ENCODE measurements at regions not wholly inside any gene's neighbourhood (a gene's known extent, or its start where the extent isn't known, plus 50 kb on each side); places are given as distances from the start of the nearest gene placed in this dataset.
"Not testable (repeated sequence)": the region's sequence is repeated elsewhere in the genome, so short reads cannot be mapped to it uniquely, and the experiment has no call there.

- no peak overlapping the region for H3K27ac ChIP-seq (ENCODE audit: low read depth, low read length, poor library complexity, severe bottlenecking)
- BruUV-seq (replicated peaks) = no TSS peak
- intact Hi-C loops (cut with micrococcal nuclease; ENCODE audit: unreplicated experiment) = no loop called here
- H3K9me3 ChIP-seq (ENCODE audit: low read depth, low read length, poor library complexity, severe bottlenecking) = peaks cover 5% of the 10 kb centered on the region
- no peaks in the 10 kb centered on the region for H3K4me1 ChIP-seq (ENCODE audit: insufficient read depth, low read length, poor library complexity, severe bottlenecking)
- H3K36me3 ChIP-seq (ENCODE audit: insufficient read depth, low read length, poor library complexity, severe bottlenecking) = no peaks in the 10 kb centered on the region
- TF ChIP-seq EZH2 (IDR thresholded peaks at IDR 0.05; ENCODE audit: borderline replicate concordance, low read depth, low read length, poor library complexity, severe bottlenecking) (no peak), CTCF (conservative IDR thresholded peaks at IDR 0.05; ENCODE audit: low read depth, low read length) (no peak)
- no peak for DNase-seq (ENCODE audit: low spot score)
- ChIA-PET POLR2A (ENCODE audit: low non-redundant PET) (no interaction called here), CTCF (no interaction called here)
- H3K27me3 ChIP-seq (replicated peaks; ENCODE audit: insufficient read depth, low read depth, low read length, poor library complexity) = no peaks in the 10 kb centered on the region
- H3K4me3 ChIP-seq (ENCODE audit: low read depth, low read length, poor library complexity, severe bottlenecking) = no peak overlapping the region
Observed at GRCh38 chr3:170670504-170670903, 84.6 kb upstream of the SLC7A14 start.

GRCh38 chr3:170662986-170663385 lies 77.1 kb upstream of the SLC7A14 start:
- BruUV-seq (replicated peaks); intact Hi-C loops (cut with micrococcal nuclease; ENCODE audit: unreplicated experiment); H3K27ac ChIP-seq (ENCODE audit: low read depth, low read length, poor library complexity, severe bottlenecking); H3K4me1 ChIP-seq (ENCODE audit: insufficient read depth, low read length, poor library complexity, severe bottlenecking); H3K9me3 ChIP-seq (ENCODE audit: low read depth, low read length, poor library complexity, severe bottlenecking); H3K36me3 ChIP-seq (ENCODE audit: insufficient read depth, low read length, poor library complexity, severe bottlenecking); H3K27me3 ChIP-seq (replicated peaks; ENCODE audit: insufficient read depth, low read depth, low read length, poor library complexity); H3K4me3 ChIP-seq (ENCODE audit: low read depth, low read length, poor library complexity, severe bottlenecking); CTCF ChIA-PET; POLR2A ChIA-PET (ENCODE audit: low non-redundant PET); DNase-seq (ENCODE audit: low spot score): not testable (repeated sequence)

- Histone ChIP-seq H3K27ac (ENCODE audit: low read depth, low read length, poor library complexity, severe bottlenecking) (no peak overlapping the region), H3K9me3 (ENCODE audit: low read depth, low read length, poor library complexity, severe bottlenecking) (no peaks in the 10 kb centered on the region), H3K4me3 (ENCODE audit: low read depth, low read length, poor library complexity, severe bottlenecking) (no peak overlapping the region), H3K36me3 (ENCODE audit: insufficient read depth, low read length, poor library complexity, severe bottlenecking) (no peaks in the 10 kb centered on the region), H3K27me3 (replicated peaks; ENCODE audit: insufficient read depth, low read depth, low read length, poor library complexity) (no peaks in the 10 kb centered on the region), H3K4me1 (ENCODE audit: insufficient read depth, low read length, poor library complexity, severe bottlenecking) (no peaks in the 10 kb centered on the region)
- DNase-seq (ENCODE audit: low spot score) = peak; percentile 42
- intact Hi-C loops (cut with micrococcal nuclease; ENCODE audit: unreplicated experiment) = no loop called here
- BruUV-seq (replicated peaks) = no TSS peak
- TF ChIP-seq CTCF (conservative IDR thresholded peaks at IDR 0.05; ENCODE audit: low read depth, low read length) (no peak), EZH2 (IDR thresholded peaks at IDR 0.05; ENCODE audit: borderline replicate concordance, low read depth, low read length, poor library complexity, severe bottlenecking) (no peak)
- ChIA-PET CTCF (no interaction called here), POLR2A (ENCODE audit: low non-redundant PET) (no interaction called here)
Observed at GRCh38 chr3:170660139-170660538, 74.3 kb upstream of the SLC7A14 start.

GRCh38 chr3:170657312-170657711 lies 71.4 kb upstream of the SLC7A14 start:
- Histone ChIP-seq H3K36me3 (ENCODE audit: insufficient read depth, low read length, poor library complexity, severe bottlenecking) (no peaks in the 10 kb centered on the region), H3K4me3 (ENCODE audit: low read depth, low read length, poor library complexity, severe bottlenecking) (no peak overlapping the region), H3K27ac (ENCODE audit: low read depth, low read length, poor library complexity, severe bottlenecking) (no peak overlapping the region), H3K4me1 (ENCODE audit: insufficient read depth, low read length, poor library complexity, severe bottlenecking) (no peaks in the 10 kb centered on the region), H3K27me3 (replicated peaks; ENCODE audit: insufficient read depth, low read depth, low read length, poor library complexity) (no peaks in the 10 kb centered on the region), H3K9me3 (ENCODE audit: low read depth, low read length, poor library complexity, severe bottlenecking) (no peaks in the 10 kb centered on the region)
- CTCF ChIA-PET = no interaction called here
- DNase-seq (ENCODE audit: low spot score) = no peak
- no TSS peak for BruUV-seq (replicated peaks)
- POLR2A ChIA-PET (ENCODE audit: low non-redundant PET) = no interaction called here
- intact Hi-C loops (cut with micrococcal nuclease; ENCODE audit: unreplicated experiment) = no loop called here
- no peak for TF ChIP-seq EZH2 (IDR thresholded peaks at IDR 0.05; ENCODE audit: borderline replicate concordance, low read depth, low read length, poor library complexity, severe bottlenecking)
- TF ChIP-seq CTCF (conservative IDR thresholded peaks at IDR 0.05; ENCODE audit: low read depth, low read length) = no peak

Data from A673 (cell line).